Neural crest cell (in vitro differentiated cells): ENCODE measurements at regions not wholly inside any gene's neighbourhood (a gene's known extent, or its start where the extent isn't known, plus 50 kb on each side); places are given as distances from the start of the nearest gene placed in this dataset.

ENCODE experiments used
- DNase-seq: peaks from one replicate; pipeline ENCODE4 v3.0.0; 2021; ENCODE audit warnings: low read depth, mixed read lengths, low spot score
- H3K27ac Mint-ChIP-seq: one replicate; pipeline ENCODE4 v1.8.0; 2021; ENCODE audit warnings: mild to moderate bottlenecking, mixed read lengths; ENCODE audit not compliant: unreplicated experiment
- H3K27me3 Mint-ChIP-seq: 2 replicates; pipeline ENCODE4 v1.8.0; 2021; ENCODE audit warnings: low read depth, mild to moderate bottlenecking, mixed read lengths
- H3K36me3 Mint-ChIP-seq: 2 replicates; pipeline ENCODE4 v1.8.0; 2021; ENCODE audit warnings: low read depth, mild to moderate bottlenecking, mixed read lengths
- H3K4me1 Mint-ChIP-seq: 2 replicates; pipeline ENCODE4 v1.8.0; 2021; ENCODE audit warnings: mixed read lengths
- H3K4me3 Mint-ChIP-seq: one replicate; pipeline ENCODE4 v1.8.0; 2021; ENCODE audit warnings: mild to moderate bottlenecking, mixed read lengths
- H3K9me3 Mint-ChIP-seq: 2 replicates; pipeline ENCODE4 v1.8.0; 2021; ENCODE audit warnings: mixed read lengths
- CTCF ChIP-seq: fragments of 200-600 bp; sonication (generic); conservative IDR thresholded peaks from 2 replicates; pipeline ENCODE4 v1.5.0; 2021; ENCODE audit warnings: antibody characterized with exemption, mild to moderate bottlenecking

DNA sequence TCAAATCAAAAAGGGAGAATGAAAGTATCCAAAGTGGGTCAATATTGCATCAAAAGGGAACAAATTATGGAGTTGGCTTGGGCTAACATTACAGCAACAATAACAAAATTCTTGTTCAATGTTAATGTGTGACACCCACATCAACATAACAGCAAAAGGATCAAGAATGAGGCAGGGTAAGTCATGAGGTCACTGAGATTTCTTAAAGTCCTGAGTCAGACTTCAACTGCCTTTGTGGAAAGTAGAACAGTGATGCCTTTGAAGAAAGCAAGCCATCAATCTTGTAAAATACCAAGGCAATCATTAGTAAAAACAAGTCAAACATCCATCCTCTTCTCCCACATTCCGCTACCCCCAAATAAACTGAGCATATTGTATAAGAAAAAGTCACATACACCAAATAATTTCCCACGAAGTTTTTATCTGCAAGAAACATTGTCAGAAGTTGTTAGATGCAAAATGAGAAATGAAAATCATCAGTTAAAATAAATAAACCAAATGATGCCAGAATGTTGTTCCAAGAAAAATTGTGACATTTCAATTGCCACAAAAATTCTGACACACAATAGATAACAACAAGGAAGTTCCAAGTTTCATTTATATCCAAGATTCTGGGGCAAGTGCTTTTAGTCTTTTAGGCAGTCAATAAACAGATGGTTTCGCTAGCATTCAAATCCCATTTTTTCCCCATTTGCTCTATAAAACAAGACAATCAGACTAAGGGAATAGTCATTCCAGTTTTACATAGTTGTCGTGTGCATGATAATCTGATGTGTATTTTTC is 216.1 kb upstream of the SETBP1 start:
- peak overlapping the region; percentile 91 for H3K27ac Mint-ChIP-seq

DNA sequence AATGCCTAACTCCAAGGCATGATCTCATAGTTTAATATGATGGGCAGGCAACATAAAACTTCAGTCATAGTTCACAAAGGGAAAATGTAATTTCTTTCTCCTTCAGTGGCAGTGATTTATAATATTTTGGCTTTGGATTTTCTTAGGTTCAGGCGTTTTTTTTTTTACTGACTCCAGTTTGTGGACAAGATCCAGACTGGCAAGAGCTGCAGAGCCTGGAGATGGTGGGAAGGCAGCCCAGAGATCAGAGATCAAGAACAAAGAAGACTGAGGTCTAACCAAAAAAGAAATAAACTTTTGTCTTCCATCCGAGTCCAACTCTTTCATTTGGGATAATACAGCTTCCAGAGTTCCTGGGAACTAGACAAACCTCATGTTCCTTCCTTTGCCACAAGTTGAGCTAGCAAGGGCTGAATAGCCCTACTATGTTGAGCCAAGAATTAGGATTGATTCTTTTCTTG is 215.3 kb upstream of the SETBP1 start:
- Mint-ChIP-seq H3K36me3 (peaks cover 7% of the 10 kb centered on the region), H3K27ac (peak overlapping the region; percentile 91), H3K27me3 (no peaks in the 10 kb centered on the region), H3K4me1 (peaks cover 47% of the 10 kb centered on the region), H3K4me3 (no peak overlapping the region), H3K9me3 (peaks cover 7% of the 10 kb centered on the region)
- no peak for TF ChIP-seq CTCF
- DNase-seq: no peak

More for the DNA sequence above, 216.1 kb upstream of the SETBP1 start:
- no peak for DNase-seq
- H3K4me3 Mint-ChIP-seq: peak overlapping the region; percentile 60
- no peaks in the 10 kb centered on the region for H3K27me3 Mint-ChIP-seq
- peaks cover 7% of the 10 kb centered on the region for H3K36me3 Mint-ChIP-seq
- no peak for TF ChIP-seq CTCF
- H3K9me3 Mint-ChIP-seq: peaks cover 7% of the 10 kb centered on the region
- H3K4me1 Mint-ChIP-seq: peaks cover 47% of the 10 kb centered on the region

GRCh38 chr18:44466997-44467396 is 213.7 kb upstream of the SETBP1 start:
- H3K36me3 Mint-ChIP-seq: peaks cover 7% of the 10 kb centered on the region
- H3K27me3 Mint-ChIP-seq: no peaks in the 10 kb centered on the region

DNA sequence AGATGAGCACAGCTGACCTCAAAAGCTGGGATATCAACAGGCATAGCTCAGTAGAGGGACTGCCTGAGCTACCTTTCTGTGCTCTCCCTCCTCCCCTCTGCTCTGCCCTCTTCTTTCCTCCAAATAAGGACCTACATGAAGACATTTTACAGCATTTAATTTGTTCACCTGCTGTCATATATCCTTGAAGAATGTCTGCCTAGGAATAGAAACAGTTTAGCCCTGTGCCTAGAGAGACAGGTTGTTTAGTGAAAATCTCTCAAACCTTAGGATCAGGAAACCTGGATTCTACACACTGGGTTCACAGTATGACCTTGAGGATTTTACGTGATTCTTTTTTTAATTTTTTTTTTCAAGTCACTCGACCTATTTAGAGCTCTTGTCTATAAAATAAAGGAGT is 213.0 kb upstream of the SETBP1 start:
- no peak for TF ChIP-seq CTCF
- H3K9me3 Mint-ChIP-seq: peaks cover 7% of the 10 kb centered on the region

More at GRCh38 chr18:44466997-44467396, 213.7 kb upstream of the SETBP1 start:
- H3K27ac Mint-ChIP-seq: no peak overlapping the region
- TF ChIP-seq CTCF: no peak
- H3K9me3 Mint-ChIP-seq: peaks cover 7% of the 10 kb centered on the region
- peaks cover 36% of the 10 kb centered on the region for H3K4me1 Mint-ChIP-seq
- no peak for DNase-seq
- no peak overlapping the region for H3K4me3 Mint-ChIP-seq

GRCh38 chr18:44473394-44474066 is 207.2 kb upstream of the SETBP1 start:
- no peak for DNase-seq
- Mint-ChIP-seq H3K9me3 (peaks cover 6% of the 10 kb centered on the region), H3K4me1 (peaks cover 10% of the 10 kb centered on the region), H3K27ac (peak overlapping the region; percentile 69), H3K4me3 (no peak overlapping the region), H3K27me3 (no peaks in the 10 kb centered on the region), H3K36me3 (peaks cover 6% of the 10 kb centered on the region)
- no peak for TF ChIP-seq CTCF

More for the DNA sequence above, 213.0 kb upstream of the SETBP1 start:
- H3K27ac Mint-ChIP-seq: no peak overlapping the region
- no peak overlapping the region for H3K4me3 Mint-ChIP-seq
- H3K27me3 Mint-ChIP-seq: no peaks in the 10 kb centered on the region
- peaks cover 36% of the 10 kb centered on the region for H3K4me1 Mint-ChIP-seq
- DNase-seq: no peak
- H3K36me3 Mint-ChIP-seq: peaks cover 7% of the 10 kb centered on the region
